K562 (cell line): ENCODE measurements at regions not wholly inside any gene's neighbourhood (a gene's known extent, or its start where the extent isn't known, plus 50 kb on each side); places are given as distances from the start of the nearest gene placed in this dataset.

Source experiments
- ATAC-seq: fragments of 200-7000 bp; cut with Tn5 transposase; 3 replicates; pipeline ENCODE4 v1.9.1; 2020; ENCODE audit warnings: moderate library complexity
- BruUV-seq: library from RNA; stranded (reverse); fragments of 400-500 nt; replicated peaks from 2 replicates; lab custom pipeline; 2021; lab: Mats Ljungman, UMichigan
- CTCF ChIA-PET: fragments of 300-600 bp; formaldehyde crosslinking; extraction: SDS; loops from one replicate; lab custom pipeline; 2021; ENCODE audit warnings: low intra/inter-chr PET ratio; lab: Yijun Ruan, JAX
- POLR2A ChIA-PET: fragments of 300-600, 350-650 bp; sonication (Branson Sonifier 250); formaldehyde crosslinking; extraction: SDS; loops from one replicate; lab custom pipeline; 2021; ENCODE audit warnings: antibody characterized with exemption, inconsistent platforms; lab: Yijun Ruan, JAX
- DNase-seq, 4 experiments: peaks; one replicate each; pipeline versions ENCODE4 v3.0.0 to v3.0.0-alpha.2; 2011 to 2018; ENCODE audit warnings: low spot score in 3 of 4, mixed read lengths in 3 of 4; ENCODE audit errors: extremely low read depth in 1 of 4
- FAIRE-seq: peaks from 2 replicates; lab custom pipeline; 2011; peaks lifted over from hg19 to GRCh38; lab: Jason Lieb, UNC
- H2AFZ ChIP-seq: 2 replicates; pipeline ENCODE4 v1.6.0; 2011; ENCODE audit warnings: low read depth, low read length, control low read depth, inconsistent platforms
- H3K27ac ChIP-seq: fragments of 200-600 bp; 3 replicates; pipeline ENCODE4 v1.8.0; 2011; ENCODE audit warnings: low read depth, mild to moderate bottlenecking, control low read depth, inconsistent platforms, low read length, moderate library complexity, mixed read lengths; ENCODE audit errors: extremely low read depth
- H3K27me3 ChIP-seq, 2 experiments: fragments of 300-600 bp in 1 of 2; 2 replicates in 1 of 2; 3 replicates in 1 of 2; pipeline versions ENCODE4 v1.6.0 to v1.8.0; 2011; ENCODE audit warnings: inconsistent platforms in 2 of 2, low read length in 2 of 2, mild to moderate bottlenecking in 1 of 2, mixed read lengths in 1 of 2, moderate library complexity in 1 of 2; ENCODE audit not compliant: control insufficient read depth in 2 of 2, insufficient read depth in 2 of 2
- H3K36me3 ChIP-seq: fragments of 300-600 bp; 3 replicates; pipeline ENCODE4 v1.8.0; 2011; ENCODE audit warnings: mild to moderate bottlenecking, low read length, inconsistent platforms; ENCODE audit not compliant: control insufficient read depth, insufficient read depth
- H3K4me1 ChIP-seq, 2 experiments: fragments of 200-600 bp in 1 of 2; replicated peaks in 1 of 2; 2 replicates in 1 of 2; 3 replicates in 1 of 2; pipeline versions ENCODE4 v1.5.1 to v1.8.0; 2011; ENCODE audit warnings: inconsistent platforms in 2 of 2, low read length in 2 of 2, mild to moderate bottlenecking in 1 of 2, mixed read lengths in 1 of 2, moderate library complexity in 1 of 2; ENCODE audit not compliant: control insufficient read depth in 2 of 2, insufficient read depth in 2 of 2
- H3K4me2 ChIP-seq: 2 replicates; pipeline ENCODE4 v1.6.1; 2011; ENCODE audit warnings: low read length, control low read depth, inconsistent platforms, mixed read lengths; ENCODE audit not compliant: insufficient read depth
- H3K4me3 ChIP-seq: fragments of 200-600 bp; sonication (generic), shearing (Covaris generic); 2 replicates; pipeline ENCODE4 v1.5.1; 2016; ENCODE audit warnings: control low read depth, inconsistent platforms
- H3K79me2 ChIP-seq: fragments of 200-600 bp; 3 replicates; pipeline ENCODE4 v1.8.0; 2011; ENCODE audit warnings: low read length, inconsistent platforms; ENCODE audit not compliant: control insufficient read depth, insufficient read depth
- H3K9ac ChIP-seq, 2 experiments: 2 replicates each; pipeline versions ENCODE4 v1.6.0 to v1.6.1; 2011; ENCODE audit warnings: low read depth in 2 of 2, low read length in 2 of 2, control low read depth in 1 of 2, inconsistent platforms in 1 of 2, mild to moderate bottlenecking in 1 of 2, mixed read lengths in 1 of 2; ENCODE audit not compliant: insufficient read depth in 1 of 2
- H3K9me1 ChIP-seq: one replicate; pipeline ENCODE4 v1.6.0; 2011; ENCODE audit warnings: inconsistent platforms, mild to moderate bottlenecking, low read length, moderate library complexity; ENCODE audit not compliant: control insufficient read depth, insufficient read depth
- H3K9me3 ChIP-seq: replicated peaks from 2 replicates; pipeline ENCODE4 v1.5.1; 2011; ENCODE audit warnings: low read depth, low read length, inconsistent platforms; ENCODE audit not compliant: control insufficient read depth, insufficient read depth
- H4K20me1 ChIP-seq: replicated peaks from 2 replicates; pipeline ENCODE4 v1.6.1; 2011; ENCODE audit warnings: low read length, inconsistent platforms, mixed read lengths; ENCODE audit not compliant: control insufficient read depth, insufficient read depth
- ARHGAP35 ChIP-seq: fragments of 450-650 bp; IDR thresholded peaks from 2 replicates; pipeline ENCODE4 v1.6.1; 2018; ENCODE audit not compliant: partially characterized antibody
- CBFA2T2 ChIP-seq: fragments of 450-650 bp; conservative IDR thresholded peaks from 2 replicates; pipeline ENCODE4 v1.6.1; 2017; ENCODE audit warnings: mild to moderate bottlenecking
- HCFC1 ChIP-seq: IDR thresholded peaks from 2 replicates; pipeline ENCODE4 v1.6.1; 2012; ENCODE audit warnings: low read depth, low read length, improper control_type of control experiment
- HDAC3 ChIP-seq: fragments of 450-650 bp; IDR thresholded peaks from 2 replicates; pipeline ENCODE4 v1.6.1; 2018; ENCODE audit warnings: borderline replicate concordance, mild to moderate bottlenecking, moderate library complexity; ENCODE audit not compliant: partially characterized antibody
- PBX2 ChIP-seq, 2 experiments: IDR thresholded peaks in 1 of 2; conservative IDR thresholded peaks in 1 of 2; 2 replicates each; pipeline ENCODE4 v1.6.1; 2016; ENCODE audit warnings: low read depth in 2 of 2, mild to moderate bottlenecking in 1 of 2, missing compliant biosample characterization in 1 of 2, missing genetic modification characterization in 1 of 2, moderate library complexity in 1 of 2
- PKNOX1 ChIP-seq: fragments of 450-650 bp; IDR thresholded peaks from 2 replicates; pipeline ENCODE4 v1.6.1; 2016
- REST ChIP-seq, 2 experiments: fragments of 450-650 bp; formaldehyde crosslinking in 1 of 2; IDR thresholded peaks; 2 replicates each; pipeline versions ENCODE4 v1.4.0 to v1.6.1; 2014 to 2020; ENCODE audit warnings: mild to moderate bottlenecking in 2 of 2, borderline replicate concordance in 1 of 2, low read depth in 1 of 2
- USF2 ChIP-seq: sonication (generic); formaldehyde crosslinking; IDR thresholded peaks from 2 replicates; pipeline ENCODE4 v1.5.0; 2020; ENCODE audit warnings: missing genetic modification reagents
- ZNF175 ChIP-seq: fragments of 200-800 bp; sonication (Bioruptor generic); IDR thresholded peaks from 2 replicates; pipeline ENCODE4 v1.6.1; 2016; ENCODE audit warnings: low read depth, mild to moderate bottlenecking, missing genetic modification characterization, missing compliant biosample characterization
- WGBS: fragments of 100-300 bp; shearing (Covaris generic); methylation state at CpG from one replicate; pipeline ENCODE4 v1.1.6; 2016; ENCODE audit warnings: low coverage, mixed read lengths; ENCODE audit not compliant: insufficient coverage; ENCODE audit errors: missing lambda C conversion rate; 5-methylcytosine and 5-hydroxymethylcytosine counted together
- in situ Hi-C: fragments of 300-500 bp; cut with MboI; formaldehyde crosslinking; loops from 4 replicates; pipeline ENCODE4 v1.15.0; 2018; ENCODE audit warnings: inconsistent platforms, mixed read lengths
- intact Hi-C: fragments of 100-400 bp; cut with micrococcal nuclease; formaldehyde crosslinking; loops from 2 replicates; pipeline ENCODE4 v1.14.2; 2022

- ChIA-PET POLR2A (no interaction called here), CTCF (no interaction called here)
- 29% methylated on average over 1 of the region's 1 CpG for WGBS
- no peaks in the 10 kb centered on the region for H4K20me1 ChIP-seq
- in situ Hi-C loops (no loop called here), intact Hi-C loops (loop anchor here (10.0 kb wide), 1 partner anchor 189 kb away; no protein-coding TSS in a partner anchor)
- H3K36me3 ChIP-seq: no peaks in the 10 kb centered on the region
- no TSS peak for BruUV-seq
- no peak overlapping the region for H3K9ac ChIP-seq
- H2AFZ ChIP-seq: peak overlapping the region; percentile 59
- H3K4me3 ChIP-seq: no peak overlapping the region
- no peaks in the 10 kb centered on the region for H3K9me3 ChIP-seq
- H3K27ac ChIP-seq: no peak overlapping the region
- H3K4me2 ChIP-seq: no peak overlapping the region
- H3K79me2 ChIP-seq: no peaks in the 10 kb centered on the region
- peak; percentile 11 for FAIRE-seq
- peaks cover 7 to 10% of the 10 kb centered on the region in 2 experiments for H3K4me1 ChIP-seq
- no peak for ATAC-seq
- DNase-seq: no peak
- peaks cover 3% of the 10 kb centered on the region for H3K9me1 ChIP-seq
- H3K27me3 ChIP-seq: no peaks in the 10 kb centered on the region
- TF ChIP-seq ARHGAP35: no peak
- peak; percentile 88 for TF ChIP-seq USF2 (CRISPR knock-in tag)
- no peak for TF ChIP-seq HDAC3
- TF ChIP-seq HCFC1: no peak
- TF ChIP-seq REST (IDR thresholded peaks at IDR 0.05; ENCODE audit: borderline replicate concordance): peak; percentile 42; the same call in 1 of the 2 replicates
- no peak for TF ChIP-seq REST (CRISPR knock-in tag; IDR thresholded peaks at IDR 0.05; ENCODE audit: low read depth)
- TF ChIP-seq ZNF175 (CRISPR knock-in tag): no peak
- 0 out of 2 replicates have a peak, but pooled peaks have one; percentile 15 for TF ChIP-seq PBX2 (CRISPR knock-in tag; IDR thresholded peaks at IDR 0.05; ENCODE audit: low read depth)
- TF ChIP-seq PBX2 (tag; conservative IDR thresholded peaks at IDR 0.05; ENCODE audit: low read depth): no peak
- peak; percentile 58 for TF ChIP-seq CBFA2T2
- TF ChIP-seq PKNOX1: peak; percentile 85
These were observed 70.6 kb upstream of the KSR1 start for GRCh38 chr17:27385626-27386025.
